HG02840 (cell line): ENCODE measurements at regions not wholly inside any gene's neighbourhood (a gene's known extent, or its start where the extent isn't known, plus 50 kb on each side); places are given as distances from the start of the nearest gene placed in this dataset.
"Not testable (repeated sequence)": the region's sequence is repeated elsewhere in the genome, so short reads cannot be mapped to it uniquely, and the experiment has no call there.

Source experiments
- ATAC-seq: cut with Tn5 transposase; IDR thresholded peaks from one replicate; pipeline ENCODE4 v1.9.1; 2021; ENCODE audit warnings: mild to moderate bottlenecking, moderate library complexity, moderate number of reproducible peaks; ENCODE audit not compliant: unreplicated experiment, low FRiP score

GRCh38 chrX:73963682-73964081, 111.2 kb upstream of the XIST start:
- no peak for ATAC-seq

GRCh38 chrX:73962948-73963347, 110.4 kb upstream of the XIST start:
- ATAC-seq, result no peak

- ATAC-seq, result not testable (repeated sequence)
Measured at GRCh38 chrX:73961867-73962266, 109.4 kb upstream of the XIST start.

- peak; percentile 4 for ATAC-seq
Measured at GRCh38 chrX:73944563-73944908, 92.0 kb upstream of the XIST start.

GRCh38 chrX:73943693-73944562, 91.4 kb upstream of the XIST start:
- ATAC-seq, result peak; percentile 99

- no peak for ATAC-seq
Measured at GRCh38 chrX:73940893-73941470, 88.5 kb upstream of the XIST start.

GRCh38 chrX:73937843-73938242, 85.3 kb upstream of the XIST start:
- ATAC-seq, result not testable (repeated sequence)

- ATAC-seq, result no peak
Measured at GRCh38 chrX:73932522-73932921, 80.0 kb upstream of the XIST start.

GRCh38 chrX:73930300-73930699, 77.8 kb upstream of the XIST start:
- ATAC-seq, result no peak

GRCh38 chrX:73922856-73923455, 70.4 kb upstream of the XIST start:
- no peak for ATAC-seq

GRCh38 chrX:73916931-73917667, 64.6 kb upstream of the XIST start:
- ATAC-seq, result no peak

- ATAC-seq, result no peak
Measured at GRCh38 chrX:73916489-73916888, 64.0 kb upstream of the XIST start.

GRCh38 chrX:73914792-73915191, 62.3 kb upstream of the XIST start:
- not testable (repeated sequence) for ATAC-seq

- ATAC-seq, result no peak
Measured at GRCh38 chrX:73913580-73913979, 61.1 kb upstream of the XIST start.

GRCh38 chrX:73911946-73912345, 59.4 kb upstream of the XIST start:
- not testable (repeated sequence) for ATAC-seq

GRCh38 chrX:73905749-73906374, 53.3 kb upstream of the XIST start:
- not testable (repeated sequence) for ATAC-seq

- ATAC-seq, result no peak
Measured at GRCh38 chrX:73903941-73904340, 51.4 kb upstream of the XIST start.
